Heart right ventricle (tissue), 16 donors: ENCODE measurements at regions not wholly inside any gene's neighbourhood (a gene's known extent, or its start where the extent isn't known, plus 50 kb on each side); places are given as distances from the start of the nearest gene placed in this dataset.

Source experiments
- ATAC-seq, 8 donors: fragments of 200-7000 bp; cut with Tn5 transposase; one replicate each; pipeline ENCODE4 v1.9.1; 2020; ENCODE audit warnings: mild to moderate bottlenecking in 8 of 8, moderate library complexity in 8 of 8, moderate number of reproducible peaks in 1 of 8
- DNase-seq, 2 donors: peaks; one replicate each; pipeline ENCODE4 v3.0.0-alpha.2; 2020
- H3K27ac ChIP-seq, 10 donors: fragments of 200-600 bp; sonication (generic) in 2 of 10; one replicate each; pipeline versions ENCODE4 v1.5.0 to v1.8.0; 2020 to 2022; ENCODE audit warnings: mild to moderate bottlenecking in 3 of 10
- H3K27me3 ChIP-seq, 7 donors: fragments of 200-600 bp; one replicate each; pipeline ENCODE4 v1.8.0; 2021 to 2022; ENCODE audit warnings: mild to moderate bottlenecking in 2 of 7
- H3K36me3 ChIP-seq, 9 donors: fragments of 200-600 bp; sonication (generic) in 1 of 9; one replicate each; pipeline versions ENCODE4 v1.5.0 to v1.8.0; 2020 to 2022; ENCODE audit warnings: mild to moderate bottlenecking in 2 of 9
- H3K4me1 ChIP-seq, 9 donors: fragments of 200-600 bp; sonication (generic) in 1 of 9; one replicate each; pipeline versions ENCODE4 v1.5.0 to v1.8.0; 2020 to 2022; ENCODE audit warnings: mild to moderate bottlenecking in 4 of 9
- H3K4me3 ChIP-seq, 10 donors: fragments of 200-600 bp; sonication (generic) in 2 of 10; one replicate each; pipeline versions ENCODE4 v1.5.0 to v1.8.0; 2020 to 2022; ENCODE audit warnings: mild to moderate bottlenecking in 7 of 10, moderate library complexity in 2 of 10
- H3K9me3 ChIP-seq, 11 donors: fragments of 200-600 bp in 10 of 11; sonication (generic) in 2 of 11; one replicate each; pipeline versions ENCODE4 v1.5.0 to v1.8.0; 2013 to 2022; ENCODE audit warnings: mild to moderate bottlenecking in 2 of 11, control low read depth in 1 of 11, moderate library complexity in 1 of 11
- CTCF ChIP-seq, 9 donors: fragments of 200-600 bp; sonication (generic) in 2 of 9; IDR thresholded peaks; one replicate each; pipeline versions ENCODE4 v1.5.0 to v1.8.0; 2021 to 2022; ENCODE audit warnings: antibody characterized with exemption in 9 of 9, mild to moderate bottlenecking in 5 of 9, moderate library complexity in 1 of 9
- WGBS, 2 donors: extraction: QIAGEN DNeasy Blood & Tissue Kit; methylation state at CpG; one replicate each; pipeline ENCODE4 v1.1.7; 2013; ENCODE audit warnings: inconsistent platforms in 1 of 2; 5-methylcytosine and 5-hydroxymethylcytosine counted together
- intact Hi-C, 10 donors: fragments of 100-400 bp; cut with DNase I; formaldehyde crosslinking; loops; one replicate each; pipeline versions ENCODE4 v1.11.1 to v1.14.2; 2022
- donor health status: Arrhythmogenic right ventricular cardiomyopathy.
- donor health status: ischemic (EF 13 %, LVEDD 7.1; RV severe dilation, severe dysfunction).
- donor health status: healthy with polysubstance abuse.
- donor health status: DM: no; HTN: yes; CAD: no.
- donor health status: DM: no; HTN: no; CAD: no.
- donor health status: ischemic (EF 25% LVEDD 6.9; RV normal size, moderate dysfunction).
- donor health status: ischemic (EF 25% LVEDD 5.7; RV mildly dilated, moderate dysfunction).
- donor health status: healthy.
- donor health status: DM: yes; HTN: yes; CAD: no.
- donor health status: Ischemic cardiomyopathy.
- donor health status: ischemic (EF 35%, LVEDD 5.7; RV mildly dilated, moderate dysfunction).
- donor health status: nonischemic (EF 11% LVEDD 7.7; RV severe dilation, severe dysfunction).
- donor health status: DM: yes; HTN: yes; CAD: no.
- donor health status: PGD.
- donor health status: ischemic (EF 29% LVEDD 5.4; RV normal size, mild dysfunction).
- donor health status: nonischemic (EF 23%, LVEDD 6.1; RV moderate dilation, normal function).

DNA sequence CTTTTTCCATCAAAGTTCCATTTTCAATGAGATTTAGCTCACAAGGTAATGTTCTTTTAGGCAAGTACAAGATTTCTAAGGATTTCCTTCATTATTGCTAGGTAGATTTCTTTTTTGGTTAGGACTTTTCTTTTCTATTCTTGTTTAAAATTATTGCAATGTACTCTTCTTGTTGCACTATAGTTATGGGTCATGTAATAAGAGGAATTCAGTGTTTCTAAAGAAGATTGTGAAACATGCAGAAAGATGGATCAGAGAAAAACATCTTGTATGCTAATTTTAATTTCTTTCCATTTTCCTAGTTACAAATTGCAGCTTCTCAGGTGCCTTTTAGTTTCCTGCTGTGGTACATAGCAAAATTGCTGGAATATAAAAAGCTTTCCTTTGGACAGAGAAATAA, 56.1 kb downstream of the BTG1 start:
- H3K27me3 ChIP-seq = no peaks in the 10 kb centered on the region
- intact Hi-C loops = loop anchor here in 1 of 10 donors (10.0 kb wide), 1 partner anchor 45 kb away; no protein-coding TSS in a partner anchor
- no peaks in the 10 kb centered on the region for H3K36me3 ChIP-seq
- TF ChIP-seq CTCF (IDR thresholded peaks at IDR 0.05) = no peak
- H3K27ac ChIP-seq = no peak overlapping the region
- H3K4me1 ChIP-seq = peaks cover 0 to 25% (median 0%) of the 10 kb centered on the region in 9 donors
- H3K9me3 ChIP-seq = no peaks in the 10 kb centered on the region
- ATAC-seq (no peak), DNase-seq (no peak)
- no peak overlapping the region for H3K4me3 ChIP-seq

DNA sequence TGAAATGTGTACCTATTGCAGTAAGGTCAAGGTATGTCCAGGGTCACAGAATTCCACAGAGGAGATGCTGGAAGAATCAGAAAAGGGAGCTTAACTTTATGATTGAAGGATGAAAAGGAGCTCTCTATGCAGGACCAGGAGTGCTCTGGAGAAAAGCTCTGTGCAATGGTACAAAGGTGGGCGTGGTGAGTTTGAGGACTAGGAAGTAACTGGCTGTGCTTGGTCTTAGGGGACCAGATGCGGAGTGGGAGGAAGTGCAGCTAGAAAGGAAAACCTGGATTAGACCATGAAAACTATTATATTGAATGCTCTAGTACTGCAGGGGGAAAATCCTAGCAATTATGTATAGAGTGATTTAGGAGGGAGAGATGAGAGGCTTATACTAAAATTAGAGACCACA, 56.8 kb downstream of the BTG1 start:
- Histone ChIP-seq H3K9me3 (no peaks in the 10 kb centered on the region), H3K27ac (no peak overlapping the region), H3K27me3 (no peaks in the 10 kb centered on the region), H3K4me1 (peaks cover 0 to 17% (median 0%) of the 10 kb centered on the region in 9 donors), H3K4me3 (no peak overlapping the region), H3K36me3 (no peaks in the 10 kb centered on the region)
- WGBS, 2 donors = 57 to 65% methylated on average over 2 of the region's 2 CpGs
- peak in 6 of 8 donors; percentile 45 to 84 (median 70) for ATAC-seq
- no peak for TF ChIP-seq CTCF (IDR thresholded peaks at IDR 0.05)
- intact Hi-C loops = loop anchor here in 1 of 10 donors (10.0 kb wide), 1 partner anchor 46 kb away; no protein-coding TSS in a partner anchor
- peak in 1 of 2 donors; percentile 11 for DNase-seq

GRCh38 chr12:92085736-92086040, 60.0 kb downstream of the BTG1 start:
- Histone ChIP-seq H3K27ac (no peak overlapping the region), H3K27me3 (no peaks in the 10 kb centered on the region), H3K4me1 (peaks cover 0 to 22% (median 0%) of the 10 kb centered on the region in 9 donors), H3K4me3 (no peak overlapping the region), H3K9me3 (no peaks in the 10 kb centered on the region), H3K36me3 (no peaks in the 10 kb centered on the region)
- no peak for DNase-seq
- no peak for TF ChIP-seq CTCF (IDR thresholded peaks at IDR 0.05)
- ATAC-seq = no peak
- intact Hi-C loops = loop anchor here in 1 of 10 donors (10.0 kb wide), 1 partner anchor 49 kb away; no protein-coding TSS in a partner anchor
- 95 to 97% methylated on average over 1 of the region's 1 CpG for WGBS, 2 donors

GRCh38 chr12:92085040-92085735, 60.5 kb downstream of the BTG1 start:
- Histone ChIP-seq H3K27ac (no peak overlapping the region), H3K36me3 (no peaks in the 10 kb centered on the region), H3K4me3 (no peak overlapping the region), H3K4me1 (peaks cover 0 to 27% (median 2%) of the 10 kb centered on the region in 9 donors), H3K9me3 (no peaks in the 10 kb centered on the region), H3K27me3 (no peaks in the 10 kb centered on the region)
- intact Hi-C loops = loop anchor here in 1 of 10 donors (10.0 kb wide), 1 partner anchor 50 kb away; no protein-coding TSS in a partner anchor
- ATAC-seq (no peak), DNase-seq (no peak)
- TF ChIP-seq CTCF (IDR thresholded peaks at IDR 0.05) = no peak
- WGBS, 2 donors = 90 to 93% methylated on average over 3 of the region's 3 CpGs
